ENCODE measurements at regions not wholly inside any gene's neighbourhood (a gene's known extent, or its start where the extent isn't known, plus 50 kb on each side); places are given as distances from the start of the nearest gene placed in this dataset.

DNA sequence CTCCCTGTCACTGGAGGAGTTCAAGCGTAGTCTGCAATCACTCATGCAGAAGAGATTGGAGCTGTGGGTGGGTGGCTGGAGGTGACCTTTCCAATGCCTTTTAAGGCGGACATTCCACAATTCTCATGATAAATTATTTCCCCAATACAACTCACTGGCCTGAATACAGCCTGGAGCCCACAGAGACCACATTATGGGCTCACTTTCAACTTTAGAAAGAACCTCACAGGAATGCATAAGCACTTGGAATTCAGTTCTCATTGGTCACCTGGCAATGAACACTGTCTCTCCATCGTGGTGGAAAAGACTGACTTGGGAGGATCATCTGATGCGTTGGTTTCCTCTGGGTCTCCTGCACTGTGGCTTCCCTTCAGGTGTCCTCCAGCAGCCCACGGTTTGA lies 151.8 kb upstream of the KCND3 start:
- H3K27me3 ChIP-seq (replicated peaks in 1 of 7) = peaks cover 0 to 45% (median 0%) of the 10 kb centered on the region in 7 donors
- intact Hi-C loops (cut with DNase I; ENCODE audit: low total_unique reads) = no loop called here
- H3K4me3 ChIP-seq = no peak overlapping the region
- no peaks in the 10 kb centered on the region for H3K9me3 ChIP-seq
- no peak overlapping the region for H3K27ac ChIP-seq
- no peaks in the 10 kb centered on the region for H3K4me1 ChIP-seq
- H3K36me3 ChIP-seq = no peaks in the 10 kb centered on the region
- WGBS, 5 donors = 61 to 72% (median 67%) methylated on average over 5 of the region's 5 CpGs
- DNase-seq = no peak
- TF ChIP-seq POLR2A (IDR thresholded peaks at IDR 0.05) (no peak), POLR2AphosphoS5 (IDR thresholded peaks at IDR 0.05) (no peak)
- TF ChIP-seq, protein P1, sequence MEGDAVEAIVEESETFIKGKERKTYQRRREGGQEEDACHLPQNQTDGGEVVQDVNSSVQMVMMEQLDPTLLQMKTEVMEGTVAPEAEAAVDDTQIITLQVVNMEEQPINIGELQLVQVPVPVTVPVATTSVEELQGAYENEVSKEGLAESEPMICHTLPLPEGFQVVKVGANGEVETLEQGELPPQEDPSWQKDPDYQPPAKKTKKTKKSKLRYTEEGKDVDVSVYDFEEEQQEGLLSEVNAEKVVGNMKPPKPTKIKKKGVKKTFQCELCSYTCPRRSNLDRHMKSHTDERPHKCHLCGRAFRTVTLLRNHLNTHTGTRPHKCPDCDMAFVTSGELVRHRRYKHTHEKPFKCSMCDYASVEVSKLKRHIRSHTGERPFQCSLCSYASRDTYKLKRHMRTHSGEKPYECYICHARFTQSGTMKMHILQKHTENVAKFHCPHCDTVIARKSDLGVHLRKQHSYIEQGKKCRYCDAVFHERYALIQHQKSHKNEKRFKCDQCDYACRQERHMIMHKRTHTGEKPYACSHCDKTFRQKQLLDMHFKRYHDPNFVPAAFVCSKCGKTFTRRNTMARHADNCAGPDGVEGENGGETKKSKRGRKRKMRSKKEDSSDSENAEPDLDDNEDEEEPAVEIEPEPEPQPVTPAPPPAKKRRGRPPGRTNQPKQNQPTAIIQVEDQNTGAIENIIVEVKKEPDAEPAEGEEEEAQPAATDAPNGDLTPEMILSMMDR (IDR thresholded peaks at IDR 0.05 in 8 of 11, conservative IDR thresholded peaks at IDR 0.05 in 3 of 11) = no peak

DNA sequence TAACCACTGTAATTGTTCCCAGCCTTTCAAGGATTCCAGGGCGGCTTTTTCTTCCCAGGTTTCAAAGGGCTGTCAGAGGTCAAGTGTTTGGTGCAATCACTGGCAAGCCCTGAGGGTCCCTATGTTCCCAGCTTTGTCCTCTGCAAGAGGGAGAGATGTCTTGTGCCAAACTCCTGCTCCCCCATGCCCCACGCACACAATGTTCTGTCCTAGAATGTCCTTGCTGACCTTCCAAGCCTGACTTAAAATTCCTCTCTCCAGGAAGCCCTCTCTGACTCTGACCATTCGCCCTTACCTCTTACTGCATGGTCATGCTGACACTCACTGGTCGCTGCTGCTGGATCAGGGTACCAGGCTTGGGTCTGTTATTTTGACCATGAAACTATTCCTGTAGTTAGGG lies 152.5 kb upstream of the KCND3 start:
- 55 to 70% (median 67%) methylated on average over 4 of the region's 4 CpGs for WGBS, 5 donors
- intact Hi-C loops (cut with DNase I; ENCODE audit: low total_unique reads) = no loop called here
- peaks cover 0 to 45% (median 0%) of the 10 kb centered on the region in 7 donors for H3K27me3 ChIP-seq (replicated peaks in 1 of 7)
- no peaks in the 10 kb centered on the region for H3K9me3 ChIP-seq
- H3K4me1 ChIP-seq = no peaks in the 10 kb centered on the region
- no peak overlapping the region for H3K4me3 ChIP-seq
- DNase-seq = no peak
- no peaks in the 10 kb centered on the region for H3K36me3 ChIP-seq
- H3K27ac ChIP-seq = no peak overlapping the region
- no peak for TF ChIP-seq POLR2A (IDR thresholded peaks at IDR 0.05)
- no peak for TF ChIP-seq POLR2AphosphoS5 (IDR thresholded peaks at IDR 0.05)
- TF ChIP-seq, protein P1 (IDR thresholded peaks at IDR 0.05 in 8 of 11, conservative IDR thresholded peaks at IDR 0.05 in 3 of 11) = no peak

GRCh38 chr1:112143871-112144441 lies 154.5 kb upstream of the KCND3 start:
- 64 to 74% (median 69%) methylated on average over 10 of the region's 10 CpGs for WGBS, 5 donors
- Histone ChIP-seq H3K4me3 (no peak overlapping the region), H3K4me1 (no peaks in the 10 kb centered on the region), H3K36me3 (no peaks in the 10 kb centered on the region), H3K27ac (no peak overlapping the region), H3K27me3 (replicated peaks in 1 of 7) (peaks cover 0 to 44% (median 0%) of the 10 kb centered on the region in 7 donors), H3K9me3 (peaks cover 0 to 14% (median 4%) of the 10 kb centered on the region in 8 donors)
- DNase-seq = no peak
- TF ChIP-seq, protein P1 (IDR thresholded peaks at IDR 0.05 in 8 of 11, conservative IDR thresholded peaks at IDR 0.05 in 3 of 11) = no peak
- no peak for TF ChIP-seq POLR2AphosphoS5 (IDR thresholded peaks at IDR 0.05)
- TF ChIP-seq POLR2A (IDR thresholded peaks at IDR 0.05) = no peak
- intact Hi-C loops (cut with DNase I; ENCODE audit: low total_unique reads) = no loop called here

GRCh38 chr1:112144733-112145426 lies 155.4 kb upstream of the KCND3 start:
- intact Hi-C loops (cut with DNase I; ENCODE audit: low total_unique reads) = no loop called here
- peaks cover 0 to 24% (median 10%) of the 10 kb centered on the region in 8 donors for H3K9me3 ChIP-seq
- H3K4me3 ChIP-seq = no peak overlapping the region
- no peak overlapping the region for H3K27ac ChIP-seq
- no peaks in the 10 kb centered on the region for H3K36me3 ChIP-seq
- H3K4me1 ChIP-seq = no peaks in the 10 kb centered on the region
- 59 to 71% (median 64%) methylated on average over 3 to 4 of the region's 4 CpGs for WGBS, 5 donors
- TF ChIP-seq POLR2AphosphoS5 (IDR thresholded peaks at IDR 0.05) (no peak), POLR2A (IDR thresholded peaks at IDR 0.05) (no peak)
- TF ChIP-seq, protein P1 (IDR thresholded peaks at IDR 0.05 in 8 of 11, conservative IDR thresholded peaks at IDR 0.05 in 3 of 11) = no peak
- H3K27me3 ChIP-seq (replicated peaks in 1 of 7) = peaks cover 0 to 35% (median 0%) of the 10 kb centered on the region in 7 donors
- DNase-seq = no peak
